WTC11 (cell line): ENCODE measurements at regions not wholly inside any gene's neighbourhood (a gene's known extent, or its start where the extent isn't known, plus 50 kb on each side); places are given as distances from the start of the nearest gene placed in this dataset.

Source experiments
- CREM ChIP-seq: sonication (generic); formaldehyde crosslinking; IDR thresholded peaks from 2 replicates; pipeline ENCODE4 v1.8.1; 2022; ENCODE audit warnings: mild to moderate bottlenecking, missing genetic modification reagents, moderate library complexity
- ESRRA ChIP-seq: sonication (generic); formaldehyde crosslinking; IDR thresholded peaks from 2 replicates; pipeline ENCODE4 v1.8.1; 2022; ENCODE audit warnings: mild to moderate bottlenecking, missing genetic modification reagents, borderline replicate concordance
- FOXP1 ChIP-seq: sonication (generic); formaldehyde crosslinking; IDR thresholded peaks from 2 replicates; pipeline ENCODE4 v1.8.0; 2022; ENCODE audit warnings: missing genetic modification reagents, mild to moderate bottlenecking, moderate library complexity, borderline replicate concordance
- GRHL2 ChIP-seq: fragments of 250-450 bp; sonication (Bioruptor Pico); IDR thresholded peaks from 2 replicates; pipeline ENCODE4 v1.8.0; 2022; ENCODE audit warnings: mild to moderate bottlenecking, moderate library complexity; ENCODE audit not compliant: insufficient replicate concordance, severe bottlenecking
- SMAD3 ChIP-seq: sonication (generic); formaldehyde crosslinking; IDR thresholded peaks from 2 replicates; pipeline ENCODE4 v1.8.0; 2022; ENCODE audit warnings: missing genetic modification reagents, mild to moderate bottlenecking, borderline replicate concordance
- ZBTB21 ChIP-seq: sonication (generic); formaldehyde crosslinking; IDR thresholded peaks from 2 replicates; pipeline ENCODE4 v1.8.1; 2023; ENCODE audit warnings: mild to moderate bottlenecking, missing genetic modification reagents, borderline replicate concordance
- ZNF121 ChIP-seq: sonication (generic); formaldehyde crosslinking; IDR thresholded peaks from 2 replicates; pipeline ENCODE4 v1.8.0; 2023; ENCODE audit warnings: missing genetic modification reagents
- TF ChIP-seq, protein P1 (sequence below): fragments of 250-450 bp; sonication (Bioruptor Pico); IDR thresholded peaks from 2 replicates; pipeline ENCODE4 v2.1.2; 2022; ENCODE audit warnings: mild to moderate bottlenecking, moderate library complexity
- TF ChIP-seq, protein P2 (sequence below): sonication (generic); formaldehyde crosslinking; conservative IDR thresholded peaks from 2 replicates; pipeline ENCODE4 v1.8.1; 2022; ENCODE audit warnings: mild to moderate bottlenecking, missing genetic modification reagents
- TF ChIP-seq, protein P3 (sequence below): sonication (generic); formaldehyde crosslinking; IDR thresholded peaks from 2 replicates; pipeline ENCODE4 v1.8.1; 2022; ENCODE audit warnings: low read depth, mild to moderate bottlenecking, moderate library complexity, missing genetic modification reagents, borderline replicate concordance
- TF ChIP-seq, protein P4 (sequence below): fragments of 200-600 bp; IDR thresholded peaks from 2 replicates; pipeline ENCODE4 v1.8.0; 2022; ENCODE audit warnings: antibody characterized with exemption
- TF ChIP-seq, protein P5 (sequence below): fragments of 250-450 bp; sonication (Bioruptor Pico); conservative IDR thresholded peaks from 2 replicates; pipeline ENCODE4 v1.9.0; 2021; ENCODE audit warnings: mild to moderate bottlenecking
- TF ChIP-seq, protein P6 (sequence below): sonication (generic); formaldehyde crosslinking; IDR thresholded peaks from 2 replicates; pipeline ENCODE4 v1.8.1; 2023; ENCODE audit warnings: mild to moderate bottlenecking, missing genetic modification reagents, moderate library complexity
- TF ChIP-seq, protein P7 (sequence below): sonication (generic); formaldehyde crosslinking; IDR thresholded peaks from 2 replicates; pipeline ENCODE4 v1.8.1; 2023; ENCODE audit warnings: mild to moderate bottlenecking, missing genetic modification reagents

DNA sequence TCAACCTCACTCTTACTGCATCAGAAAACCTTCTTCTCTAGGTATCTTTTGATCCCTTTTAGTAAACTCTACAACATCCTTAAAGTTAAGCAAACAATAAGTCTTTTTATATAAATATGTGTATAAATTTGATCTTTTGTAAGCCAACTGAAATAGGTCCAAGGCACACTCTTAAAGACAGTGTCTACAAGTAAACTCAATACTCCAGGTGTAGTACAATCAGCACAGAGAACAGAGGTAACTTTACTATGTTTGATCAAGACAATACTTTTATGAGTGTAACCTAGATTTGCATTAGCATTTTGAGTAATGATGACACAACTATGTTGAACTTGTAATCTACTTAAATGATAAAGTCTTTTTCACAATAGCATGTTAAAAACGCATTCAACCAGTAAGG, 593.1 kb upstream of the CHAC2 start:
- TF ChIP-seq ZBTB21 (CRISPR knock-in tag) (no peak), GRHL2 (CRISPR knock-in tag) (no peak), ESRRA (no peak), FOXP1 (CRISPR knock-in tag) (no peak), ZNF121 (CRISPR knock-in tag) (no peak), CREM (CRISPR knock-in tag) (no peak), SMAD3 (CRISPR knock-in tag) (no peak)
- TF ChIP-seq, protein P1, sequence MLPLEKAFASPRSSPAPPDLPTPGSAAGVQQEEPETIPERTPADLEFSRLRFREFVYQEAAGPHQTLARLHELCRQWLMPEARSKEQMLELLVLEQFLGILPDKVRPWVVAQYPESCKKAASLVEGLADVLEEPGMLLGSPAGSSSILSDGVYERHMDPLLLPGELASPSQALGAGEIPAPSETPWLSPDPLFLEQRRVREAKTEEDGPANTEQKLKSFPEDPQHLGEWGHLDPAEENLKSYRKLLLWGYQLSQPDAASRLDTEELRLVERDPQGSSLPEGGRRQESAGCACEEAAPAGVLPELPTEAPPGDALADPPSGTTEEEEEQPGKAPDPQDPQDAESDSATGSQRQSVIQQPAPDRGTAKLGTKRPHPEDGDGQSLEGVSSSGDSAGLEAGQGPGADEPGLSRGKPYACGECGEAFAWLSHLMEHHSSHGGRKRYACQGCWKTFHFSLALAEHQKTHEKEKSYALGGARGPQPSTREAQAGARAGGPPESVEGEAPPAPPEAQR, result no peak
- TF ChIP-seq, protein P2, sequence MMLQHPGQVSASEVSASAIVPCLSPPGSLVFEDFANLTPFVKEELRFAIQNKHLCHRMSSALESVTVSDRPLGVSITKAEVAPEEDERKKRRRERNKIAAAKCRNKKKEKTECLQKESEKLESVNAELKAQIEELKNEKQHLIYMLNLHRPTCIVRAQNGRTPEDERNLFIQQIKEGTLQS (CRISPR knock-in tag), result no peak
- TF ChIP-seq, protein P3, sequence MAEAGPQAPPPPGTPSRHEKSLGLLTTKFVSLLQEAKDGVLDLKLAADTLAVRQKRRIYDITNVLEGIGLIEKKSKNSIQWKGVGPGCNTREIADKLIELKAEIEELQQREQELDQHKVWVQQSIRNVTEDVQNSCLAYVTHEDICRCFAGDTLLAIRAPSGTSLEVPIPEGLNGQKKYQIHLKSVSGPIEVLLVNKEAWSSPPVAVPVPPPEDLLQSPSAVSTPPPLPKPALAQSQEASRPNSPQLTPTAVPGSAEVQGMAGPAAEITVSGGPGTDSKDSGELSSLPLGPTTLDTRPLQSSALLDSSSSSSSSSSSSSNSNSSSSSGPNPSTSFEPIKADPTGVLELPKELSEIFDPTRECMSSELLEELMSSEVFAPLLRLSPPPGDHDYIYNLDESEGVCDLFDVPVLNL (CRISPR knock-in tag), result no peak
- TF ChIP-seq, protein P4, sequence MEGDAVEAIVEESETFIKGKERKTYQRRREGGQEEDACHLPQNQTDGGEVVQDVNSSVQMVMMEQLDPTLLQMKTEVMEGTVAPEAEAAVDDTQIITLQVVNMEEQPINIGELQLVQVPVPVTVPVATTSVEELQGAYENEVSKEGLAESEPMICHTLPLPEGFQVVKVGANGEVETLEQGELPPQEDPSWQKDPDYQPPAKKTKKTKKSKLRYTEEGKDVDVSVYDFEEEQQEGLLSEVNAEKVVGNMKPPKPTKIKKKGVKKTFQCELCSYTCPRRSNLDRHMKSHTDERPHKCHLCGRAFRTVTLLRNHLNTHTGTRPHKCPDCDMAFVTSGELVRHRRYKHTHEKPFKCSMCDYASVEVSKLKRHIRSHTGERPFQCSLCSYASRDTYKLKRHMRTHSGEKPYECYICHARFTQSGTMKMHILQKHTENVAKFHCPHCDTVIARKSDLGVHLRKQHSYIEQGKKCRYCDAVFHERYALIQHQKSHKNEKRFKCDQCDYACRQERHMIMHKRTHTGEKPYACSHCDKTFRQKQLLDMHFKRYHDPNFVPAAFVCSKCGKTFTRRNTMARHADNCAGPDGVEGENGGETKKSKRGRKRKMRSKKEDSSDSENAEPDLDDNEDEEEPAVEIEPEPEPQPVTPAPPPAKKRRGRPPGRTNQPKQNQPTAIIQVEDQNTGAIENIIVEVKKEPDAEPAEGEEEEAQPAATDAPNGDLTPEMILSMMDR, result no peak
- TF ChIP-seq, protein P5, sequence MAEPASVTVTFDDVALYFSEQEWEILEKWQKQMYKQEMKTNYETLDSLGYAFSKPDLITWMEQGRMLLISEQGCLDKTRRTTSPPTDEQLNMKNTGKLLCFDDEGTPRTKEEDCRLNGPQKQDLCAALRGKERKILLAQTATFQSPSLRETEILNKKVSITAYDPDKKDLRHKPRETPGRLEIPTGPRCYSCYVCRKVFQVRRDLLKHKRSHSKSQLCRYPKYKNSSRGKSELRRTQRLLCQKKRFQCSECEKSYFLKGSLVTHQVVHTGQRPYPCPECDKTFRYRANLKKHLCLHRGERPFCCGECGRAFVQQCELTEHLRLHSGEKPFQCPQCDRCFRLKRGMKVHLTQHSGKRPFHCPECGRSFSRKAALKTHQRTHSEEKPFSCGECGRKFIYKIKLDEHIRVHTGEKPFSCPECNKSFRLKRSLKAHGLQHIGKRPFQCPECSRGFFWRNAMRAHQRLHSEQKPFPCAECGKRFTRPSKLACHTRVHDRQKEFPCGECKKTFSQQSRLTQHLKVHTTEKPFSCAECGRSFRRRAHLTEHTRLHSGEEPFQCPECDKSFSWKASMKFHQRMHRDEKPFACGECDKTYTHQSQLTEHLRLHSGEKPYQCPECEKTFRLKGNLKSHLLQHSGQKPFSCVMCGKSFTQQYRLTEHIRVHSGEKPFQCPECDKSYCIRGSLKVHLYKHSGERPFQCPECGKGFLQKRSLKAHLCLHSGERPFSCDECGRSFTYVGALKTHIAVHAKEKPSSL (CRISPR knock-in tag), result no peak
- TF ChIP-seq, protein P6, sequence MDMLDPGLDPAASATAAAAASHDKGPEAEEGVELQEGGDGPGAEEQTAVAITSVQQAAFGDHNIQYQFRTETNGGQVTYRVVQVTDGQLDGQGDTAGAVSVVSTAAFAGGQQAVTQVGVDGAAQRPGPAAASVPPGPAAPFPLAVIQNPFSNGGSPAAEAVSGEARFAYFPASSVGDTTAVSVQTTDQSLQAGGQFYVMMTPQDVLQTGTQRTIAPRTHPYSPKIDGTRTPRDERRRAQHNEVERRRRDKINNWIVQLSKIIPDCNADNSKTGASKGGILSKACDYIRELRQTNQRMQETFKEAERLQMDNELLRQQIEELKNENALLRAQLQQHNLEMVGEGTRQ, result no peak
- TF ChIP-seq, protein P7, sequence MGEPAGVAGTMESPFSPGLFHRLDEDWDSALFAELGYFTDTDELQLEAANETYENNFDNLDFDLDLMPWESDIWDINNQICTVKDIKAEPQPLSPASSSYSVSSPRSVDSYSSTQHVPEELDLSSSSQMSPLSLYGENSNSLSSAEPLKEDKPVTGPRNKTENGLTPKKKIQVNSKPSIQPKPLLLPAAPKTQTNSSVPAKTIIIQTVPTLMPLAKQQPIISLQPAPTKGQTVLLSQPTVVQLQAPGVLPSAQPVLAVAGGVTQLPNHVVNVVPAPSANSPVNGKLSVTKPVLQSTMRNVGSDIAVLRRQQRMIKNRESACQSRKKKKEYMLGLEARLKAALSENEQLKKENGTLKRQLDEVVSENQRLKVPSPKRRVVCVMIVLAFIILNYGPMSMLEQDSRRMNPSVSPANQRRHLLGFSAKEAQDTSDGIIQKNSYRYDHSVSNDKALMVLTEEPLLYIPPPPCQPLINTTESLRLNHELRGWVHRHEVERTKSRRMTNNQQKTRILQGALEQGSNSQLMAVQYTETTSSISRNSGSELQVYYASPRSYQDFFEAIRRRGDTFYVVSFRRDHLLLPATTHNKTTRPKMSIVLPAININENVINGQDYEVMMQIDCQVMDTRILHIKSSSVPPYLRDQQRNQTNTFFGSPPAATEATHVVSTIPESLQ (CRISPR knock-in tag), result no peak
